GM18505 (cell line): ENCODE measurements at regions not wholly inside any gene's neighbourhood (a gene's known extent, or its start where the extent isn't known, plus 50 kb on each side); places are given as distances from the start of the nearest gene placed in this dataset.

Source experiments
- ATAC-seq: cut with Tn5 transposase; IDR thresholded peaks from one replicate; pipeline ENCODE4 v1.9.1; 2021; ENCODE audit not compliant: unreplicated experiment
- POLR2A ChIP-seq: IDR thresholded peaks from 4 replicates; pipeline ENCODE4 v1.6.1; 2011; ENCODE audit warnings: borderline replicate concordance; ENCODE audit not compliant: insufficient read depth, insufficient read length; ENCODE audit errors: extremely low read depth

- ATAC-seq = no peak
- TF ChIP-seq POLR2A = no peak
Measured at GRCh38 chr1:228812961-228813360, 77.7 kb downstream of the RHOU start.

GRCh38 chr1:228814176-228814575 lies 78.9 kb downstream of the RHOU start:
- no peak for ATAC-seq
- TF ChIP-seq POLR2A = no peak

DNA sequence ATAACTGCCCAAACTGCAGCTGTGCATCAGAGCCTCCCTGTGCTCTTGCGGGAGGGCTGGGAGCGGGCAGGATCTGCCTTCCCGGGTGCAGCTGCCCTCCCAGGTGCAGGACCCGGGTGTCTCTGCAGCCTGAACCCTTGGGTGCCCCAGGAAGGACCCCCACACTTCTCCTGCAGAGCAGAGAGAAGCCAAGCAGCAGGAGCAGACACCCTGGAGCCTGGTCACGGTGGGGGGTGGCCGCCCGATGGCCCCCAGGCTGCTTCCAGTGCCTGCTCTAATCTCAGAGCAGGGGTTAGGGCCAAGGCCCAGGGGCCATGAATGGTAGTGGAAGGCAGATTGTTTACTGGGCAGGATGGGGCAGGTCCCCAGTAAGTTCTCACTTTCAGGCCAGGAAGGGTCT lies 83.0 kb downstream of the RHOU start:
- no peak for TF ChIP-seq POLR2A
- ATAC-seq = no peak

- TF ChIP-seq POLR2A = no peak
- ATAC-seq = no peak
Measured at GRCh38 chr1:228818928-228819630, 83.8 kb downstream of the RHOU start.

GRCh38 chr1:228821252-228821651 lies 86.0 kb downstream of the RHOU start:
- ATAC-seq = no peak
- no peak for TF ChIP-seq POLR2A

GRCh38 chr1:228823200-228823599 lies 87.9 kb downstream of the RHOU start:
- no peak for TF ChIP-seq POLR2A
- no peak for ATAC-seq

DNA sequence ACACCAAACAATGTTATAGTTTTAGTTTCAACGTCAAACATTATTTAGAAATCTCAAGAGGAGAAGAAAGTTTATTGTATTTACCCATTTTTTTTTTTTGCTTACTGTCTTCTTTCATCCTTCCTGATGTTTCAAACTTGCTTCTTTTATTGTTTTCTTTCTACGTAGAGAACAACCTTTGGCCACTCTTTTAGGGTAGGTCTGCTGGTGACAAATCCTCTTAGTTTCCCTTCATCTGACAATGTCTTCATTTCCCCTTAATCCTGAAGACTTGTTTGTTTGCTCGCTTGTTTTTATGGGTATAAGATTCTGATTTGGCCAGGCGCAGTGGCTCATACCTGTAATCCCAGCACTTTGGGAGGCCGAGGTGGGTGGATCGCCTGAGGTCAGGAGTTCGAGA lies 89.1 kb downstream of the RHOU start:
- no peak for ATAC-seq
- TF ChIP-seq POLR2A = no peak

DNA sequence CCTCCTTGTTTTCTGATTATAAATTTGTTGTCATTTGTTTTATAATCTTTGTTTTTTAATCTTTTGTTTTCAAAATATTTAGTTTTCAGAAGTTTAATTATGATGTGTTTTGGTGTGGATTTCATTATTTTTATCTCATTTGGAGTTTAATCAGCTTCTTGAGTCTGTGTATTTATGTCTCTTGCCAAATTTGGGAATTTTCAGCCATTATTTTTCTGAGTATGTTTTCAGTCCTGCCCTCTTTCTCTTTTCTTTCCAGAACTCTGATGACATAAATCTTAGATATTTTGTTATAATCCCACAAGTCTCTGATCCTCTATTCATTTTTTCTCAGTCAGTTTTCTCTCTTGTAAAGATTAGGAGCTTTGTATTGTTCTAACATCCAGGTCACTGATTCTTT lies 89.8 kb downstream of the RHOU start:
- no peak for TF ChIP-seq POLR2A
- no peak for ATAC-seq

GRCh38 chr1:228825840-228826484 lies 90.7 kb downstream of the RHOU start:
- no peak for TF ChIP-seq POLR2A
- ATAC-seq = no peak

GRCh38 chr1:228827019-228827418 lies 91.7 kb downstream of the RHOU start:
- ATAC-seq = no peak
- TF ChIP-seq POLR2A = no peak

DNA sequence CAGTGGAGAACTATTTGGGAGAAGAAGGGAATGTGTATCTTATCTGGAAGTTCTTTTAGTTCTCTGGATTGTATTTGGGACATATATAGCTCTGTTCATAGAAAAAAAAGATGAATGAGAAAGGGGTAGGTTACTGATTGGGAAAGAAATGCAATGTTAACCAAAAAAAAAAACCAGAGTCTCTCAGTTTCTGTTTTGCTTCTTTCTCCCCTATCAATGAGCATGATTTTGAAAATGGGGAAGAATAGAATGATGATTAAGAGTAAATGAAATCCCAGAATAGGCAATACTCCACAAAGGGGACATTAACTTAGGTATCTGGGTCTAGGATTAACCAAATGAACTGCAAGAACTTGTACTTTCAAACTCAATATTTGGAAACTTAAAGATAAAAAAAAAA lies 92.9 kb downstream of the RHOU start:
- no peak for ATAC-seq
- no peak for TF ChIP-seq POLR2A

- no peak for TF ChIP-seq POLR2A
- no peak for ATAC-seq
Measured at GRCh38 chr1:228830185-228830953, 95.1 kb downstream of the RHOU start.

- no peak for TF ChIP-seq POLR2A
- peak; percentile 71 for ATAC-seq
Measured at GRCh38 chr1:228830954-228831481, 95.7 kb downstream of the RHOU start.
